Fibroblast of peridontal ligament (primary cell): ENCODE measurements at regions not wholly inside any gene's neighbourhood (a gene's known extent, or its start where the extent isn't known, plus 50 kb on each side); places are given as distances from the start of the nearest gene placed in this dataset.
"Not testable (repeated sequence)": the region's sequence is repeated elsewhere in the genome, so short reads cannot be mapped to it uniquely, and the experiment has no call there.

Experiments used
- DNase-seq: peaks from one replicate; pipeline ENCODE4 v3.0.0-alpha.2; 2010; ENCODE audit errors: extremely low read depth

GRCh38 chr2:16203691-16204090 is 263.3 kb downstream of the MYCN start:
- no peak for DNase-seq

- no peak for DNase-seq
These were observed 262.7 kb downstream of the MYCN start for GRCh38 chr2:16203069-16203468.

GRCh38 chr2:16202266-16203020 is 262.1 kb downstream of the MYCN start:
- no peak for DNase-seq

GRCh38 chr2:16201848-16202247 is 261.5 kb downstream of the MYCN start:
- DNase-seq = no peak

- DNase-seq = no peak
These were observed 260.3 kb downstream of the MYCN start for GRCh38 chr2:16200554-16201193.

GRCh38 chr2:16199882-16200553 is 259.7 kb downstream of the MYCN start:
- no peak for DNase-seq

GRCh38 chr2:16199241-16199640 is 258.9 kb downstream of the MYCN start:
- DNase-seq = not testable (repeated sequence)

- no peak for DNase-seq
These were observed 258.0 kb downstream of the MYCN start for GRCh38 chr2:16198166-16198912.

- no peak for DNase-seq
These were observed 257.3 kb downstream of the MYCN start for GRCh38 chr2:16197504-16198147.

GRCh38 chr2:16196687-16197503 is 256.5 kb downstream of the MYCN start:
- no peak for DNase-seq

- DNase-seq = no peak
These were observed 255.3 kb downstream of the MYCN start for GRCh38 chr2:16195681-16196070.

GRCh38 chr2:16194931-16195680 is 254.8 kb downstream of the MYCN start:
- no peak for DNase-seq

GRCh38 chr2:16194530-16194929 is 254.2 kb downstream of the MYCN start:
- DNase-seq = no peak

- DNase-seq = no peak
These were observed 253.7 kb downstream of the MYCN start for GRCh38 chr2:16194096-16194390.

GRCh38 chr2:16192416-16193216 is 252.3 kb downstream of the MYCN start:
- no peak for DNase-seq

- DNase-seq = no peak
These were observed 251.3 kb downstream of the MYCN start for GRCh38 chr2:16191431-16192200.

- no peak for DNase-seq
These were observed 250.3 kb downstream of the MYCN start for GRCh38 chr2:16190446-16191270.

GRCh38 chr2:16189836-16190160 is 249.4 kb downstream of the MYCN start:
- DNase-seq = no peak
